Caco-2 (cell line): ENCODE measurements at regions not wholly inside any gene's neighbourhood (a gene's known extent, or its start where the extent isn't known, plus 50 kb on each side); places are given as distances from the start of the nearest gene placed in this dataset.

Experiments
- BruUV-seq: library from RNA; stranded (reverse); fragments of 400-500 nt; replicated peaks from 2 replicates; lab custom pipeline; 2021; lab: Mats Ljungman, UMichigan
- CTCF ChIA-PET: fragments of 300-600 bp; sonication (Branson Sonifier 250); formaldehyde crosslinking; loops from one replicate; lab custom pipeline; 2022; ENCODE audit warnings: antibody characterized with exemption; lab: Charles Lee
- POLR2A ChIA-PET: fragments of 300-600 bp; sonication (Branson Sonifier 250); formaldehyde crosslinking; loops from one replicate; lab custom pipeline; 2022; ENCODE audit warnings: antibody characterized with exemption; lab: Charles Lee
- DNase-seq, 2 experiments: peaks; one replicate each; pipeline versions ENCODE4 v3.0.0 to v3.0.0-alpha.2; 2020 to 2022
- H3K27me3 ChIP-seq: replicated peaks from 2 replicates; pipeline ENCODE4 v1.6.0; 2011; ENCODE audit warnings: low read length; ENCODE audit not compliant: control insufficient read depth, insufficient read depth
- H3K36me3 ChIP-seq: 2 replicates; pipeline ENCODE4 v1.5.1; 2011; ENCODE audit warnings: low read length; ENCODE audit not compliant: control insufficient read depth, insufficient read depth
- H3K4me1 ChIP-seq: fragments of 250-450 bp; sonication (Bioruptor Pico); 2 replicates; pipeline ENCODE4 v1.5.1; 2020; ENCODE audit warnings: mild to moderate bottlenecking
- H3K4me3 ChIP-seq: 2 replicates; pipeline ENCODE4 v1.5.1; 2011; ENCODE audit warnings: low read depth, mild to moderate bottlenecking, control low read depth, low read length
- H3K9me3 ChIP-seq: fragments of 250-450 bp; sonication (Bioruptor Pico); 2 replicates; pipeline ENCODE4 v1.5.1; 2020; ENCODE audit warnings: mild to moderate bottlenecking, moderate library complexity
- H3K27ac Mint-ChIP-seq: one replicate; pipeline ENCODE4 v1.8.0; 2022; ENCODE audit warnings: mixed read lengths; ENCODE audit not compliant: unreplicated experiment
- H3K27me3 Mint-ChIP-seq: one replicate; pipeline ENCODE4 v1.8.0; 2022; ENCODE audit warnings: mixed read lengths; ENCODE audit not compliant: insufficient read depth, unreplicated experiment
- H3K36me3 Mint-ChIP-seq: one replicate; pipeline ENCODE4 v1.8.0; 2022; ENCODE audit warnings: mild to moderate bottlenecking, mixed read lengths; ENCODE audit not compliant: insufficient read depth, unreplicated experiment
- H3K4me1 Mint-ChIP-seq: one replicate; pipeline ENCODE4 v1.8.0; 2022; ENCODE audit warnings: low read depth, mixed read lengths; ENCODE audit not compliant: unreplicated experiment
- H3K4me3 Mint-ChIP-seq: one replicate; pipeline ENCODE4 v1.8.0; 2022; ENCODE audit warnings: mild to moderate bottlenecking, moderate library complexity, mixed read lengths; ENCODE audit not compliant: unreplicated experiment
- H3K9me3 Mint-ChIP-seq: one replicate; pipeline ENCODE4 v1.8.0; 2022; ENCODE audit warnings: mixed read lengths; ENCODE audit not compliant: unreplicated experiment
- intact Hi-C: fragments of 100-400 bp; cut with micrococcal nuclease; formaldehyde crosslinking; loops from one replicate; pipeline ENCODE4 v1.10.0; 2022; ENCODE audit not compliant: unreplicated experiment
- TF ChIP-seq, protein P1 (sequence below), 2 experiments: fragments of 200-600 bp in 1 of 2; IDR thresholded peaks; 1 replicate in 1 of 2; 2 replicates in 1 of 2; pipeline versions ENCODE4 v1.5.1 to v1.8.0; 2011 to 2022; ENCODE audit warnings: antibody characterized with exemption in 1 of 2, control low read depth in 1 of 2, inconsistent platforms in 1 of 2, low read depth in 1 of 2, low read length in 1 of 2, mild to moderate bottlenecking in 1 of 2, moderate library complexity in 1 of 2; ENCODE audit not compliant: insufficient read depth in 1 of 2, severe bottlenecking in 1 of 2, unreplicated experiment in 1 of 2

DNA sequence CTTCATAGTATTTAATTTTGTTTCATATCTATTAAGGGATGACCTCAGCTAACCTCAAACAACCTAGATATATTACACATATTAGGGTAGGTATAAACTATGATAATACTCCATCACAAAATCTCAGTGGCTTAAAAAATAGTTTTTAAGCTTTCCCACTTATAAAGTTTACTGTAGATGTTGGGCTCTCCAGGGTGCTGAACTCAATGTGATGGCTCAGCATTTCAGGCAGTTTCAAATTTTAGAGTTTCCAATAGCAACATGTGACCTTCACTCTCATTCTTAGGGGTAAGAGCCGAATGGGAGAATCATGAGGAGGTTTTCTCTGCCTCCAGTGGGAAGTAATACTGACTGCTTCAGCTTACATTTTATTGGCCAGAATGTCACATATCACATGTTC is 357.3 kb downstream of the MEI4 start:
- Mint-ChIP-seq H3K27ac (no peak overlapping the region), H3K27me3 (peaks cover 2% of the 10 kb centered on the region), H3K4me1 (no peaks in the 10 kb centered on the region), H3K36me3 (no peaks in the 10 kb centered on the region), H3K4me3 (no peak overlapping the region), H3K9me3 (peaks cover 11% of the 10 kb centered on the region)
- Histone ChIP-seq H3K4me1 (no peaks in the 10 kb centered on the region), H3K9me3 (no peaks in the 10 kb centered on the region), H3K27me3 (no peaks in the 10 kb centered on the region; the same call in 1 of the 2 replicates), H3K36me3 (no peaks in the 10 kb centered on the region), H3K4me3 (no peak overlapping the region)
- POLR2A ChIA-PET = no interaction called here
- BruUV-seq = no TSS peak
- no peak for DNase-seq
- CTCF ChIA-PET = no interaction called here
- TF ChIP-seq, protein P1, sequence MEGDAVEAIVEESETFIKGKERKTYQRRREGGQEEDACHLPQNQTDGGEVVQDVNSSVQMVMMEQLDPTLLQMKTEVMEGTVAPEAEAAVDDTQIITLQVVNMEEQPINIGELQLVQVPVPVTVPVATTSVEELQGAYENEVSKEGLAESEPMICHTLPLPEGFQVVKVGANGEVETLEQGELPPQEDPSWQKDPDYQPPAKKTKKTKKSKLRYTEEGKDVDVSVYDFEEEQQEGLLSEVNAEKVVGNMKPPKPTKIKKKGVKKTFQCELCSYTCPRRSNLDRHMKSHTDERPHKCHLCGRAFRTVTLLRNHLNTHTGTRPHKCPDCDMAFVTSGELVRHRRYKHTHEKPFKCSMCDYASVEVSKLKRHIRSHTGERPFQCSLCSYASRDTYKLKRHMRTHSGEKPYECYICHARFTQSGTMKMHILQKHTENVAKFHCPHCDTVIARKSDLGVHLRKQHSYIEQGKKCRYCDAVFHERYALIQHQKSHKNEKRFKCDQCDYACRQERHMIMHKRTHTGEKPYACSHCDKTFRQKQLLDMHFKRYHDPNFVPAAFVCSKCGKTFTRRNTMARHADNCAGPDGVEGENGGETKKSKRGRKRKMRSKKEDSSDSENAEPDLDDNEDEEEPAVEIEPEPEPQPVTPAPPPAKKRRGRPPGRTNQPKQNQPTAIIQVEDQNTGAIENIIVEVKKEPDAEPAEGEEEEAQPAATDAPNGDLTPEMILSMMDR (IDR thresholded peaks at IDR 0.05; ENCODE audit: insufficient read depth in 1 of 2, low read depth in 1 of 2, low read length in 1 of 2, severe bottlenecking in 1 of 2, unreplicated experiment in 1 of 2) = no peak
- intact Hi-C loops = no loop called here

GRCh38 chr6:78020586-78020985 is 367.7 kb downstream of the MEI4 start:
- Mint-ChIP-seq H3K4me3 (no peak overlapping the region), H3K27me3 (no peaks in the 10 kb centered on the region), H3K4me1 (no peaks in the 10 kb centered on the region), H3K27ac (no peak overlapping the region), H3K36me3 (no peaks in the 10 kb centered on the region), H3K9me3 (no peaks in the 10 kb centered on the region)
- ChIA-PET POLR2A (no interaction called here), CTCF (interaction anchor here (0.5 kb wide), 1 partner anchor 308 kb away, joined by 3 read pairs; no protein-coding TSS in a partner anchor)
- Histone ChIP-seq H3K9me3 (no peaks in the 10 kb centered on the region), H3K36me3 (no peaks in the 10 kb centered on the region), H3K4me3 (no peak overlapping the region), H3K27me3 (no peaks in the 10 kb centered on the region), H3K4me1 (peaks cover 5% of the 10 kb centered on the region; the same call in 1 of the 2 replicates)
- TF ChIP-seq, protein P1 (IDR thresholded peaks at IDR 0.05; ENCODE audit: insufficient read depth in 1 of 2, low read depth in 1 of 2, low read length in 1 of 2, severe bottlenecking in 1 of 2, unreplicated experiment in 1 of 2) = no peak
- no TSS peak for BruUV-seq
- intact Hi-C loops = no loop called here
- no peak for DNase-seq

GRCh38 chr6:78025502-78025901 is 372.7 kb downstream of the MEI4 start:
- Histone ChIP-seq H3K4me1 (peaks cover 17% of the 10 kb centered on the region), H3K9me3 (no peaks in the 10 kb centered on the region), H3K27me3 (no peaks in the 10 kb centered on the region), H3K4me3 (no peak overlapping the region), H3K36me3 (no peaks in the 10 kb centered on the region)
- Mint-ChIP-seq H3K36me3 (no peaks in the 10 kb centered on the region), H3K9me3 (no peaks in the 10 kb centered on the region), H3K4me3 (no peak overlapping the region), H3K27me3 (no peaks in the 10 kb centered on the region), H3K27ac (no peak overlapping the region), H3K4me1 (peaks cover 11% of the 10 kb centered on the region)
- intact Hi-C loops = no loop called here
- TF ChIP-seq, protein P1 (IDR thresholded peaks at IDR 0.05; ENCODE audit: insufficient read depth in 1 of 2, low read depth in 1 of 2, low read length in 1 of 2, severe bottlenecking in 1 of 2, unreplicated experiment in 1 of 2) = no peak
- BruUV-seq = no TSS peak
- DNase-seq = no peak
- ChIA-PET CTCF (no interaction called here), POLR2A (no interaction called here)
